IMR-90 (cell line): ENCODE measurements at regions not wholly inside any gene's neighbourhood (a gene's known extent, or its start where the extent isn't known, plus 50 kb on each side); places are given as distances from the start of the nearest gene placed in this dataset.

ENCODE experiments used
- BHLHE40 ChIP-seq: fragments of 150-350 bp; IDR thresholded peaks from 2 replicates; pipeline ENCODE4 v1.6.1; 2016; ENCODE audit warnings: mild to moderate bottlenecking, low read depth, low read length
- CEBPB ChIP-seq: IDR thresholded peaks from 2 replicates; pipeline ENCODE4 v1.6.1; 2012; ENCODE audit warnings: low read depth, low read length, improper control_type of control experiment
- CHD1 ChIP-seq: IDR thresholded peaks from 2 replicates; pipeline ENCODE4 v1.6.1; 2012; ENCODE audit warnings: low read depth, low read length, improper control_type of control experiment
- CTCF ChIP-seq: conservative IDR thresholded peaks from 2 replicates; pipeline ENCODE4 v1.5.1; 2012; ENCODE audit warnings: mild to moderate bottlenecking, low read depth, low read length, improper control_type of control experiment
- MAFK ChIP-seq: IDR thresholded peaks from 2 replicates; pipeline ENCODE4 v1.6.1; 2012; ENCODE audit warnings: low read depth, low read length, improper control_type of control experiment
- MAZ ChIP-seq: IDR thresholded peaks from 2 replicates; pipeline ENCODE4 v1.6.1; 2012; ENCODE audit warnings: low read depth, mild to moderate bottlenecking, low read length, improper control_type of control experiment, moderate library complexity, borderline replicate concordance
- MXI1 ChIP-seq: IDR thresholded peaks from 2 replicates; pipeline ENCODE4 v1.6.1; 2012; ENCODE audit warnings: low read depth, mild to moderate bottlenecking, low read length, moderate library complexity, borderline replicate concordance
- POLR2A ChIP-seq: IDR thresholded peaks from 2 replicates; pipeline ENCODE4 v1.6.1; 2012; ENCODE audit warnings: mild to moderate bottlenecking, low read depth, low read length
- RAD21 ChIP-seq: IDR thresholded peaks from 2 replicates; pipeline ENCODE4 v1.6.1; 2012; ENCODE audit warnings: low read length, improper control_type of control experiment
- RCOR1 ChIP-seq: IDR thresholded peaks from 2 replicates; pipeline ENCODE4 v1.6.1; 2012; ENCODE audit warnings: mild to moderate bottlenecking, low read length, improper control_type of control experiment; ENCODE audit not compliant: insufficient replicate concordance
- RFX5 ChIP-seq: IDR thresholded peaks from 2 replicates; pipeline ENCODE4 v1.8.0; 2012; ENCODE audit warnings: low read depth, mild to moderate bottlenecking, low read length, moderate library complexity
- SMC3 ChIP-seq: fragments of 150-350 bp; IDR thresholded peaks from 2 replicates; pipeline ENCODE4 v1.6.1; 2016; ENCODE audit warnings: low read depth, mild to moderate bottlenecking, antibody characterized with exemption, low read length, moderate library complexity
- TF ChIP-seq, protein P1 (sequence below): fragments of 150-350 bp; IDR thresholded peaks from 2 replicates; pipeline ENCODE4 v1.6.1; 2016; ENCODE audit warnings: low read depth, mild to moderate bottlenecking, low read length, moderate library complexity, borderline replicate concordance

- TF ChIP-seq CTCF = no peak
- TF ChIP-seq POLR2A = no peak
- TF ChIP-seq MAFK = no peak
- TF ChIP-seq, protein P1, sequence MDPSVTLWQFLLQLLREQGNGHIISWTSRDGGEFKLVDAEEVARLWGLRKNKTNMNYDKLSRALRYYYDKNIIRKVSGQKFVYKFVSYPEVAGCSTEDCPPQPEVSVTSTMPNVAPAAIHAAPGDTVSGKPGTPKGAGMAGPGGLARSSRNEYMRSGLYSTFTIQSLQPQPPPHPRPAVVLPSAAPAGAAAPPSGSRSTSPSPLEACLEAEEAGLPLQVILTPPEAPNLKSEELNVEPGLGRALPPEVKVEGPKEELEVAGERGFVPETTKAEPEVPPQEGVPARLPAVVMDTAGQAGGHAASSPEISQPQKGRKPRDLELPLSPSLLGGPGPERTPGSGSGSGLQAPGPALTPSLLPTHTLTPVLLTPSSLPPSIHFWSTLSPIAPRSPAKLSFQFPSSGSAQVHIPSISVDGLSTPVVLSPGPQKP = no peak
- TF ChIP-seq RAD21 = no peak
- no peak for TF ChIP-seq SMC3
- TF ChIP-seq MXI1 = no peak
- no peak for TF ChIP-seq CHD1
- no peak for TF ChIP-seq CEBPB
- no peak for TF ChIP-seq RCOR1
- no peak for TF ChIP-seq MAZ
- no peak for TF ChIP-seq BHLHE40
- TF ChIP-seq RFX5 = no peak
Observed at GRCh38 chr2:67534745-67535144, 137.6 kb downstream of the ETAA1 start.
